Endodermal cell (in vitro differentiated cells): ENCODE measurements at regions not wholly inside any gene's neighbourhood (a gene's known extent, or its start where the extent isn't known, plus 50 kb on each side); places are given as distances from the start of the nearest gene placed in this dataset.

Experiments used
- DNase-seq: peaks from one replicate; pipeline ENCODE4 v3.0.0-alpha.2; 2017
- H3K27ac ChIP-seq: 2 replicates; pipeline ENCODE4 v1.5.1; 2013; ENCODE audit warnings: mild to moderate bottlenecking, low read depth, low read length, moderate library complexity
- H3K27me3 ChIP-seq: 2 replicates; pipeline ENCODE4 v1.6.1; 2013; ENCODE audit warnings: mild to moderate bottlenecking, low read length, moderate library complexity; ENCODE audit not compliant: insufficient read depth, control insufficient read depth, poor library complexity, severe bottlenecking
- H3K36me3 ChIP-seq: 2 replicates; pipeline ENCODE4 v1.7.0; 2013; ENCODE audit warnings: mild to moderate bottlenecking, low read length, moderate library complexity; ENCODE audit not compliant: control insufficient read depth, insufficient read depth
- H3K4me1 ChIP-seq: one replicate; pipeline ENCODE4 v1.7.0; 2013; ENCODE audit warnings: low read length; ENCODE audit not compliant: control insufficient read depth, insufficient read depth
- H3K4me3 ChIP-seq: 2 replicates; pipeline ENCODE4 v1.5.1; 2013; ENCODE audit warnings: mild to moderate bottlenecking, low read length, moderate library complexity
- H3K9ac ChIP-seq: 2 replicates; pipeline ENCODE4 v1.6.1; 2013; ENCODE audit warnings: mild to moderate bottlenecking, low read length, moderate library complexity; ENCODE audit not compliant: poor library complexity, severe bottlenecking; ENCODE audit errors: extremely low read depth
- H3K9me3 ChIP-seq: 2 replicates; pipeline ENCODE4 v1.6.1; 2013; ENCODE audit warnings: mild to moderate bottlenecking, low read length, moderate library complexity; ENCODE audit not compliant: control insufficient read depth
- H3K27ac Mint-ChIP-seq: 2 replicates; pipeline ENCODE4 v1.8.0; 2020; ENCODE audit warnings: mixed read lengths
- H3K27me3 Mint-ChIP-seq: 2 replicates; pipeline ENCODE4 v1.8.0; 2021; ENCODE audit warnings: mild to moderate bottlenecking, mixed read lengths; ENCODE audit not compliant: insufficient read depth
- H3K36me3 Mint-ChIP-seq: 2 replicates; pipeline ENCODE4 v1.8.0; 2020; ENCODE audit warnings: low read depth, mixed read lengths
- H3K4me1 Mint-ChIP-seq: 2 replicates; pipeline ENCODE4 v1.8.0; 2020; ENCODE audit warnings: mixed read lengths
- H3K4me3 Mint-ChIP-seq: 2 replicates; pipeline ENCODE4 v1.8.0; 2020; ENCODE audit warnings: mild to moderate bottlenecking, moderate library complexity, mixed read lengths
- H3K9me3 Mint-ChIP-seq: 2 replicates; pipeline ENCODE4 v1.8.0; 2020; ENCODE audit warnings: mild to moderate bottlenecking, mixed read lengths
- CTCF ChIP-seq: fragments of 200-600 bp; sonication (generic); conservative IDR thresholded peaks from 2 replicates; pipeline ENCODE4 v1.5.0; 2021; ENCODE audit warnings: antibody characterized with exemption, mild to moderate bottlenecking
- WGBS, 2 experiments: methylation state at CpG; one replicate each; pipeline versions ENCODE4 v1.1.5 to v1.1.7; 2013; ENCODE audit warnings: missing lambda C conversion rate in 2 of 2, mixed read lengths in 1 of 2; ENCODE audit not compliant: insufficient coverage in 1 of 2, insufficient read length in 1 of 2; 5-methylcytosine and 5-hydroxymethylcytosine counted together

GRCh38 chr7:19327018-19327417 is 181.8 kb upstream of the FERD3L start:
- Mint-ChIP-seq H3K9me3 (no peaks in the 10 kb centered on the region), H3K36me3 (no peaks in the 10 kb centered on the region), H3K27ac (no peak overlapping the region), H3K4me1 (peaks cover 11% of the 10 kb centered on the region), H3K27me3 (no peaks in the 10 kb centered on the region), H3K4me3 (no peak overlapping the region)
- H3K27me3 ChIP-seq: no peaks in the 10 kb centered on the region
- no peak overlapping the region for H3K4me3 ChIP-seq
- TF ChIP-seq CTCF: no peak
- no peak for DNase-seq
- H3K9me3 ChIP-seq: no peaks in the 10 kb centered on the region
- H3K27ac ChIP-seq: no peak overlapping the region
- no peak overlapping the region for H3K9ac ChIP-seq
- no peaks in the 10 kb centered on the region for H3K36me3 ChIP-seq
- H3K4me1 ChIP-seq: peaks cover 4% of the 10 kb centered on the region

- Histone ChIP-seq H3K4me3 (no peak overlapping the region), H3K9me3 (no peaks in the 10 kb centered on the region), H3K9ac (no peak overlapping the region), H3K27ac (no peak overlapping the region), H3K4me1 (no peaks in the 10 kb centered on the region), H3K27me3 (no peaks in the 10 kb centered on the region), H3K36me3 (no peaks in the 10 kb centered on the region)
- Mint-ChIP-seq H3K9me3 (no peaks in the 10 kb centered on the region), H3K4me3 (no peak overlapping the region), H3K27ac (no peak overlapping the region), H3K4me1 (no peaks in the 10 kb centered on the region), H3K36me3 (no peaks in the 10 kb centered on the region), H3K27me3 (no peaks in the 10 kb centered on the region)
- WGBS, 2 experiments: 93 to 94% methylated on average over 2 of the region's 2 CpGs
- TF ChIP-seq CTCF: no peak
- no peak for DNase-seq
Observed at GRCh38 chr7:19322002-19322401, 176.8 kb upstream of the FERD3L start.

- Mint-ChIP-seq H3K4me1 (no peaks in the 10 kb centered on the region), H3K27me3 (no peaks in the 10 kb centered on the region), H3K36me3 (no peaks in the 10 kb centered on the region), H3K4me3 (no peak overlapping the region), H3K9me3 (no peaks in the 10 kb centered on the region), H3K27ac (no peak overlapping the region)
- DNase-seq: no peak
- Histone ChIP-seq H3K4me1 (no peaks in the 10 kb centered on the region), H3K4me3 (no peak overlapping the region), H3K9me3 (no peaks in the 10 kb centered on the region), H3K27ac (no peak overlapping the region), H3K36me3 (no peaks in the 10 kb centered on the region), H3K27me3 (no peaks in the 10 kb centered on the region), H3K9ac (no peak overlapping the region)
- TF ChIP-seq CTCF: no peak
- WGBS, 2 experiments: 95 to 100% methylated on average over 1 to 5 of the region's 5 CpGs
Observed at GRCh38 chr7:19318287-19318686, 173.1 kb upstream of the FERD3L start.
